GM18867 (cell line): ENCODE measurements at regions not wholly inside any gene's neighbourhood (a gene's known extent, or its start where the extent isn't known, plus 50 kb on each side); places are given as distances from the start of the nearest gene placed in this dataset.
"Not testable (repeated sequence)": the region's sequence is repeated elsewhere in the genome, so short reads cannot be mapped to it uniquely, and the experiment has no call there.

Experiments
- ATAC-seq: cut with Tn5 transposase; IDR thresholded peaks from one replicate; pipeline ENCODE4 v1.9.1; 2021; ENCODE audit warnings: mild to moderate bottlenecking, moderate library complexity; ENCODE audit not compliant: unreplicated experiment

- ATAC-seq: no peak
Observed at GRCh38 chr5:43833961-43834360, 231.0 kb downstream of the NNT start.

DNA sequence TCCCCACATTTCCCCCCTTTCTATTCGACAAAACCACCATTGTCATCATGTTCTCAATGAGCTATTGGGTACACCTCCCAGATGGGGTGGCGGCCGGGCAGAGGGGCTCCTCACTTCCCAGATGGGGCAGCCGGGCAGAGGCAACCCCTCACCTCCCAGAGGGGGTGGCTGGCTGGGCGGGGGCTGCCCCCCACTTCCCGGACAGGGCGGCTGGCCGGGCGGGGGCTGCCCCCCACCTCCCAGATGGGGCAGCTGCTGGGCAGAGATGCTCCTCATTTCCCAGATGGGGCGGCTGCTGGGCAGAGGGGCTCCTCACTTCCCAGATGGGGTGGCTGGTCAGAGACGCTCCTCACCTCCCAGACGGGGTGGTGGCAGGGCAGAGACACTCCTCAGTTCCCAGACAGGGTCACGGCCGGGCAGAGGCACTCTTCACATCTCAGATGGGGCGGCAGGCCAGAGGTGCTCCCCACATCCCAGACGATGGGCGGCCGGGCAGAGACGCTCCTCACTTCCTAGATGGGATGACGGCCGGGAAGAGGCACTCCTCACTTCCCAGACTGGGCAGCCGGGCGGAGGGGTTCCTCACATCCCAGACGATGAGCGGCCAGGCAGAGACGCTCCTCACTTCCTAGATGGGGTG lies 221.5 kb downstream of the NNT start:
- ATAC-seq: not testable (repeated sequence)

DNA sequence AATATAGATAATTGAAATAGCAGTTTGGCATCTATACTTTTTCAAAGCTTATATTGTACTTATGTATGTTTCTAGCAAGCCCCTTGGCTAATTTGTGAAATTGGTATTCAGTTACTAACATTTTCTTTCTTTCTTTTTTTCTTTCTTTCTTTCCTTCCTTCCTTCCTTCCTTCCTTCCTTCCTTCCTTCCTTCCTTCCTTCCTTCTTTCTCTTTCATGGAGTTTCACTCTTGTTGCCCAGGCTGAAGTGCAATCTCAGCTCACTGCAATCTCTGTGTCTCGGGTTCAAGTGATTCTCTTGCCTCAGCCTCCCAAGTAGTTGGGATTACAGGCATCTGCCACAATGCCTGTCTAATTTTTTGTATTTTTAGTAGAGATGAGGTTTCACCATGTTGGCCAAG lies 215.4 kb downstream of the NNT start:
- ATAC-seq: not testable (repeated sequence)

- no peak for ATAC-seq
Observed at GRCh38 chr5:43815497-43815896, 212.5 kb downstream of the NNT start.

GRCh38 chr5:43804723-43805122 lies 201.7 kb downstream of the NNT start:
- ATAC-seq: no peak

DNA sequence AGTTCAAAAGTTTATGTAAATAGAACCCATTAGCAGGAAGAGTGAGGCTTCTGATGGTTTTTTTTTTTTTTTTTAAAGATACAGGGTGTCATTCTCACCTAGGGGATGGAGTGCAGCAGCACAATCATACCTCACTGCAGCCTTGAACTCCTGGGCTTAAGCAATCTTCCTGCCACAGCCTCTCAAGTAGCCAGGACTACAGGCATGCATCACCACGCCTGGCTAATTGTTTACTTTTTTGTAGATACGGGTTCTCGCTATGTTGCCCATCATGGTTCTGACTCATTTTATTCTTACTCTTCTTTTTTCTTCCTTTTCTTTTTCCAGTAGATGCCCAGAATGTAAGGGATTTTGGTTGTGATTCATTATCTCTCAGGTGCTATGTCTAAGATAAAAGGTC lies 201.1 kb downstream of the NNT start:
- no peak for ATAC-seq

GRCh38 chr5:43802651-43803050 lies 199.7 kb downstream of the NNT start:
- ATAC-seq: no peak

GRCh38 chr5:43802119-43802518 lies 199.1 kb downstream of the NNT start:
- no peak for ATAC-seq

- no peak for ATAC-seq
Observed at GRCh38 chr5:43798740-43799139, 195.8 kb downstream of the NNT start.

DNA sequence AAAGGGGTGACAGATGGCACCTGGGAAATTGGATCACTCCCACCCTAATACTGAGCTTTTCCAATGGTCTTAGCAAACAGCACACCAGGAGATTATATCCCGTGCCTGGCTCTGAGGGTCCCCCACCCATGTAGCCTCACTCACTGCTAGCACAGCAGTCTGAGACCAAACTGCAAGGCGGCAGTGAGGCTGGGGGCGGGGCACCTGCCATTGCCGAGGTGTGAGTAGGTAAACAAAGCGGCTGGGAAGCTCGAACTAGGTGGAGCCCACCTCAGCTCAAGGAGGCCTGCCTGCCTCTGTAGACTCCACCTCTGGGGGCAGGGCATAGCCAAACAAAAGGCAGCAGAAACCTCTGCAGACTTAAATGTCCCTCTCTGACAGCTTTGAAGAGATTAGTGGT lies 188.9 kb downstream of the NNT start:
- not testable (repeated sequence) for ATAC-seq

DNA sequence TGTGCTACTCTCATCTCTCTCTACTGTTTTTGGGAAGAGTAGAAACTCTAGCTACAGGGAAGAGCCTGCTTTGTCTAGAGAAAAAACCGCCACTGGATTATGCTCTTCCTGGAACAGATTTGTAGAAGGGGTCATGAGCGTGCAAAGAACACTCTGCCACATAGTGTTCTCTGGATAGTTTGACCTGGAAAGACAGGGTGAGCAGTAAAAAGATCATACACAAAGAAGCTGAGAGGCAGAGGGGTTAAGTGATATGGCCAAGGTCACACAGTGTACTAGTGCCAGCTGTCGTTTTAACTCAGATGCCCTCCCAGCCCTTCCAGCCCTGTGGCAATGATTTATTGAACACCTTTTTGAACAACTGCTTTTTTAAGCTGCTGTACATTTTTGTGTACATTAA lies 182.2 kb downstream of the NNT start:
- no peak for ATAC-seq

DNA sequence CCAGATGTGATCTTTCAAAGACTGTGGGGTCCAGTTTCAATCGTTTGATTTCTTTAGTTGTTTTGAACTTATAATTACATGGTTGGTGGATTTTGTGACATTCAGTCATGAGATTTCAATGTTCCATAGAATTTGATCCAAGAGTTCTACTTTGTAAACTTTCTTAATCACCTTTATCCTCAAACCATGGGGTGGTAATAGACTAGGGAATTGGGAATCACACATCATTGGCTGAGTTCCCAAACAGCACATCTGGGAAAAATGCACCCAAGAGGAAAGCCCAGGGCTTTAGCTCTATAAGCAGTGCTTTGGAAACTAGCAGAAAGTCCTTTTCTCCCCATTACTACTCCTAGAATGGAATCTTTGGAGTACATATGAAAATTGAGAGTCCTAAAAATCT lies 177.6 kb downstream of the NNT start:
- ATAC-seq: no peak

DNA sequence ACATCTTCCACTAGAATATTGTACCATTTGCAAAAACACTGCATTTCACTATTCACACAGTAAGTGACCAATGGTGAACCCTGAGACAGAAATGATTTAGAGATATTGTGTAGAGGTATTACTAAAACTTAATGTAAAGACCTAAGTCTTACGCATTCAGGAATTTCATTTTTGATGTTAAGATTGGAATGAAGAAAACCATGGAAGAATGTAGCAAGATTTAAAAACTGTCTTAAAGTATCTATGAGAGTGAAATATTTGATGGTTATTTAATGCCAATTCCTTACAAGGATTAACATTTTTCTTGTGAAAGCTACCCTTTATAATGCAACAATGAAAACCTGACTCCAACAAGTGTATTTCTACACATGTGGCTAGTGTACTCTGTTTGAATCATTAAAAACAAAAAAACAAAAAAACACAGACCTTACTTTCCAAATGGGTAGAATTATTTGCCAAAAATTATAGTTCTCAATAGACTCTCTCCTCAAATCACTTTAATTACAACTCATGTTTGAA lies 172.0 kb downstream of the NNT start:
- ATAC-seq: no peak

- ATAC-seq: no peak
Observed at GRCh38 chr5:43773478-43773844, 170.5 kb downstream of the NNT start.

GRCh38 chr5:43772764-43773477 lies 169.9 kb downstream of the NNT start:
- ATAC-seq: no peak

DNA sequence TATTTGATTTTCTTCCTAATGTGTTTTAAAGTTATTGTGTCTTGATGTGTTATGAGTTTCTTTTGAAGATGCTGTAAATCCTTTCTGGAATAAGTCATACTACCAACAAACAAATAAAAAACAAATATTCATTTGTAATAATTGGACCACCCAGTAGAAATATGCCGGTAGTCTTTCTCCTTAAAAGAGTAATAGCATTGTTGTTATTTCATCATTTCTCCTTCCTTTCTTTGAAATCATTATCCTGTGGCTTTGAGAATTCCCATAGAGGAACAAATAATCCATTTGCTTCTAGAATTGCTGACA lies 169.4 kb downstream of the NNT start:
- no peak for ATAC-seq

GRCh38 chr5:43771611-43772031 lies 168.6 kb downstream of the NNT start:
- ATAC-seq: no peak

- ATAC-seq: no peak
Observed at GRCh38 chr5:43769571-43770355, 166.8 kb downstream of the NNT start.
